HEK293 (cell line): ENCODE measurements at regions not wholly inside any gene's neighbourhood (a gene's known extent, or its start where the extent isn't known, plus 50 kb on each side); places are given as distances from the start of the nearest gene placed in this dataset.

Source experiments
- CTCF ChIA-PET: fragments of 350-600 bp; formaldehyde crosslinking; extraction: SDS; loops from one replicate; lab custom pipeline; 2021; ENCODE audit warnings: antibody characterized with exemption; lab: Yijun Ruan, JAX
- POLR2A ChIA-PET: fragments of 300-600 bp; formaldehyde crosslinking; extraction: SDS; loops from one replicate; lab custom pipeline; 2020; ENCODE audit warnings: antibody characterized with exemption, inconsistent platforms; lab: Yijun Ruan, JAX
- H3K27ac ChIP-seq: fragments of 200-500 bp; sonication (Bioruptor generic); 2 replicates; pipeline ENCODE4 v1.5.1; 2014; ENCODE audit warnings: low read depth, low read length, control low read depth, inconsistent platforms; ENCODE audit errors: extremely low read depth
- H3K36me3 ChIP-seq, 2 experiments: fragments of 200-500 bp in 1 of 2; sonication (Bioruptor generic) in 1 of 2; 1 replicate in 1 of 2; 2 replicates in 1 of 2; pipeline ENCODE4 v1.5.1; 2014 to 2017; ENCODE audit warnings: inconsistent platforms in 2 of 2, low read length in 2 of 2; ENCODE audit not compliant: control insufficient read depth in 2 of 2, insufficient read depth in 1 of 2
- H3K4me1 ChIP-seq: fragments of 200-500 bp; sonication (Bioruptor generic); 2 replicates; pipeline ENCODE4 v1.5.1; 2014; ENCODE audit warnings: mild to moderate bottlenecking, low read length, inconsistent platforms; ENCODE audit not compliant: control insufficient read depth, insufficient read depth
- H3K4me3 ChIP-seq: 2 replicates; pipeline ENCODE4 v1.5.1; 2011; ENCODE audit warnings: low read depth, mild to moderate bottlenecking, control low read depth, low read length, moderate library complexity
- H3K9me3 ChIP-seq: fragments of 200-500 bp; sonication (Bioruptor generic); 2 replicates; pipeline ENCODE4 v1.5.1; 2014; ENCODE audit warnings: low read depth, low read length, inconsistent platforms; ENCODE audit not compliant: control insufficient read depth, insufficient read depth
- AEBP2 ChIP-seq: fragments of 450-650 bp; formaldehyde crosslinking; IDR thresholded peaks from 2 replicates; pipeline ENCODE4 v1.5.1; 2016; ENCODE audit warnings: missing biosample characterization, missing genetic modification characterization, borderline replicate concordance
- ATF2 ChIP-seq: fragments of 450-650 bp; formaldehyde crosslinking; IDR thresholded peaks from 2 replicates; pipeline ENCODE4 v1.5.1; 2016; ENCODE audit warnings: missing biosample characterization, missing genetic modification characterization, low read depth
- ELK4 ChIP-seq: IDR thresholded peaks from 2 replicates; pipeline ENCODE4 v1.6.1; 2011; ENCODE audit warnings: mild to moderate bottlenecking, low read depth, low read length, borderline replicate concordance
- GFI1B ChIP-seq: fragments of 450-650 bp; formaldehyde crosslinking; IDR thresholded peaks from 2 replicates; pipeline ENCODE4 v1.5.1; 2016; ENCODE audit warnings: missing biosample characterization, missing genetic modification characterization
- KLF10 ChIP-seq: fragments of 450-650 bp; IDR thresholded peaks from 2 replicates; pipeline ENCODE4 v1.5.1; 2018; ENCODE audit warnings: missing biosample characterization, mild to moderate bottlenecking, missing genetic modification characterization
- KLF7 ChIP-seq: fragments of 450-650 bp; formaldehyde crosslinking; IDR thresholded peaks from 2 replicates; pipeline ENCODE4 v1.5.1; 2016; ENCODE audit warnings: missing biosample characterization, missing genetic modification characterization, borderline replicate concordance
- RBAK ChIP-seq: fragments of 450-650 bp; formaldehyde crosslinking; IDR thresholded peaks from 2 replicates; pipeline ENCODE4 v1.5.1; 2016; ENCODE audit warnings: missing biosample characterization, missing genetic modification characterization
- ZNF202 ChIP-seq: fragments of 450-650 bp; formaldehyde crosslinking; IDR thresholded peaks from 2 replicates; pipeline ENCODE4 v1.5.1; 2016; ENCODE audit warnings: missing biosample characterization, missing genetic modification characterization, borderline replicate concordance
- ZNF26 ChIP-seq: fragments of 450-650 bp; formaldehyde crosslinking; IDR thresholded peaks from 2 replicates; pipeline ENCODE4 v1.5.1; 2016; ENCODE audit warnings: missing biosample characterization, missing genetic modification characterization
- ZNF341 ChIP-seq: fragments of 450-650 bp; formaldehyde crosslinking; IDR thresholded peaks from 2 replicates; pipeline ENCODE4; 2016; ENCODE audit warnings: low read depth, missing biosample characterization, missing genetic modification characterization
- ZNF426 ChIP-seq: fragments of 450-650 bp; formaldehyde crosslinking; IDR thresholded peaks from 2 replicates; pipeline ENCODE4 v1.5.1; 2017; ENCODE audit warnings: missing biosample characterization, missing genetic modification characterization, mild to moderate bottlenecking, inconsistent platforms, moderate library complexity
- ZNF501 ChIP-seq: fragments of 450-650 bp; formaldehyde crosslinking; IDR thresholded peaks from 2 replicates; pipeline ENCODE4 v1.5.1; 2016; ENCODE audit warnings: missing biosample characterization, missing genetic modification characterization
- ZNF513 ChIP-seq: fragments of 450-650 bp; IDR thresholded peaks from 2 replicates; pipeline ENCODE4 v1.5.1; 2018; ENCODE audit warnings: missing biosample characterization, missing genetic modification characterization
- ZNF518A ChIP-seq: fragments of 450-650 bp; formaldehyde crosslinking; conservative IDR thresholded peaks from 2 replicates; pipeline ENCODE4 v1.5.1; 2016; ENCODE audit warnings: low read depth, missing biosample characterization, missing genetic modification characterization
- ZNF677 ChIP-seq: fragments of 450-650 bp; IDR thresholded peaks from 2 replicates; pipeline ENCODE4 v1.5.0; 2018; ENCODE audit warnings: missing biosample characterization, mild to moderate bottlenecking, missing genetic modification characterization, moderate library complexity
- ZNF785 ChIP-seq: fragments of 450-650 bp; formaldehyde crosslinking; IDR thresholded peaks from 2 replicates; pipeline ENCODE4 v1.5.1; 2016; ENCODE audit warnings: missing biosample characterization, missing genetic modification characterization

GRCh38 chr15:53454843-53455721 lies 304.4 kb downstream of the WDR72 start (continued):
- TF ChIP-seq ZNF518A (tag by site-specific recombination) (no peak), AEBP2 (tag by site-specific recombination) (no peak), ZNF426 (no peak), ATF2 (tag by site-specific recombination) (no peak), GFI1B (tag by site-specific recombination) (no peak), ZNF501 (tag by site-specific recombination) (no peak), ZNF677 (tag by site-specific recombination) (no peak), KLF10 (no peak), KLF7 (tag by site-specific recombination) (no peak)

GRCh38 chr15:53454535-53454842 lies 305.0 kb downstream of the WDR72 start:
- CTCF ChIA-PET, result no interaction called here
- TF ChIP-seq ZNF26 (tag by site-specific recombination) (no peak), RBAK (no peak), ZNF341 (tag by site-specific recombination) (no peak), ZNF785 (tag by site-specific recombination) (no peak), ELK4 (no peak), ZNF202 (tag by site-specific recombination) (no peak), ZNF513 (no peak), KLF7 (tag by site-specific recombination) (no peak)
- no peaks in the 10 kb centered on the region for H3K36me3 ChIP-seq
- no peaks in the 10 kb centered on the region for H3K4me1 ChIP-seq
- no peak overlapping the region for H3K4me3 ChIP-seq
- no peak overlapping the region for H3K27ac ChIP-seq
- no peaks in the 10 kb centered on the region for H3K9me3 ChIP-seq
- POLR2A ChIA-PET, result no interaction called here
